Stimulated activated naive CD8-positive, alpha-beta T cell treated with anti-CD3 and anti-CD28 coated beads, Interleukin-15, Interleukin-2, amounts not matched to agents 100 U/mL and 50 U/mL, for 24 hours (primary cell): ENCODE measurements at regions not wholly inside any gene's neighbourhood (a gene's known extent, or its start where the extent isn't known, plus 50 kb on each side); places are given as distances from the start of the nearest gene placed in this dataset.
A peak's percentile ranks its signal among the peaks of the same experiment; 100 is the strongest.
"Not testable (repeated sequence)": the region's sequence is repeated elsewhere in the genome, so short reads cannot be mapped to it uniquely, and the experiment has no call there.

ENCODE experiments used
- ATAC-seq: fragments of 150-1000 bp; cut with Tn5 transposase; one replicate; pipeline ENCODE4 v1.10.0; 2021
- DNase-seq: peaks from one replicate; pipeline ENCODE4 v3.0.0; 2021

GRCh38 chr5:155508673-155509072 is 495.1 kb downstream of the KIF4B start:
- no peak for DNase-seq
- no peak for ATAC-seq

- DNase-seq, result no peak
- no peak for ATAC-seq
Measured at GRCh38 chr5:155512329-155512728, 498.8 kb downstream of the KIF4B start.

DNA sequence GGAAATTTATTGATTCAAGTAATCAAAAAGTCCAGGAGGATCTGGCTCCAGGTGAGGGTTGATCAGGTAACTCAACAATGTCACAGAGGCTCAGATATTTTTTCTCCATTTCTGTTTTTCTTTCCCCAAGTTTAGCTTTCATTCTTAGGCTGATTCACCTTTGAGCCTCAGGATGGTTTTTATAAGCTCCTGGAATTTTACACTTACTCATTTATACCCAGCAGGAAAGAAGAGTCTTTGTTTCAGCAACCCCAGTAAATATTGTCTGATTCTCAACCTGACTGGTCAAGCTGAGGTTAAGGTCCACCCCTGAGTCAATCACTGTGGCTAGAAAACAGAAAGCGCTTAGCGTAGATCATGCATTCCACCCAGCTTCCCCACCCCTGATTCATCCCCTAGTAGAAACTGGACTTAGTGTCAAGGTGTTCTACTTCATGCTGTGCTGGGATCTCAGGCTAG is 500.6 kb downstream of the KIF4B start:
- no peak for ATAC-seq
- DNase-seq, result no peak

DNA sequence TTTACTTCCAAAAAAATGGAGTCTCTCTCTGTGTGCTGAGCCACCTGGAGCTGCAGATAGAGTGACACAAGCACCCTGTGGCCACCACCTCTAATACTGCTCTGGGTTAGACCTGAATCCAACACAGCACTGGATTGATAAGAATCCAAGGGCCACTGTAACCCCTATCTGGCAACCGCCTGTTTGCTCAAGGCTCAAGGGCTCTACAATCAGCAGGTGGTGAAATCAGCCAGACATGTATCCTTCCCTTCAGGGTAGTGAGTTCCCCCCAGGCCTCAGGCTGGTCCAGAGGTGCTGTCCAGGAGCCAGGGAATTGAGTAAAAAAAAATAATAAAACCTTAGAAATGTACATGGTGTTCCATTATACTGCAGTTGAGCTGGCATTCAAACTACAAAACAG is 509.0 kb downstream of the KIF4B start:
- DNase-seq, result no peak
- no peak for ATAC-seq

- ATAC-seq (no peak), DNase-seq (no peak)
Measured at GRCh38 chr5:155529362-155529761, 515.8 kb downstream of the KIF4B start.

DNA sequence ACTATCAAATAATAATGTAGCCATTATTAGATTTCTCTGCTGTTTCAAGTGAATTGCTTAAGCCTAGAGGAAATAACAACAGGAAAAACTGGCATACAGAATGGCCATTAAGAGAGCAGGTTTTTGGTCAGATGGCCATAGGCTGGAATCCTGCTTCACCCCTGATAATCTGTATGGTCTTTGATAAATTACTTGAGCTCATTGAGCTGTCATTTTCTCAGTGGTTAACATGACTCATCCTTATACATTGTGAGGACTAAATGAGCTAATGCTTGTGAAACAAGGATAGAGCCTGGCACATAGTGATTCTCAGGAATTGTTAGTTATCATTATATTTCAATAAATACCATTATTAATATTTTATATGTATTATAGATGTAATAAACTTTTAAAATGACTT is 516.5 kb downstream of the KIF4B start:
- no peak for DNase-seq
- no peak for ATAC-seq

DNA sequence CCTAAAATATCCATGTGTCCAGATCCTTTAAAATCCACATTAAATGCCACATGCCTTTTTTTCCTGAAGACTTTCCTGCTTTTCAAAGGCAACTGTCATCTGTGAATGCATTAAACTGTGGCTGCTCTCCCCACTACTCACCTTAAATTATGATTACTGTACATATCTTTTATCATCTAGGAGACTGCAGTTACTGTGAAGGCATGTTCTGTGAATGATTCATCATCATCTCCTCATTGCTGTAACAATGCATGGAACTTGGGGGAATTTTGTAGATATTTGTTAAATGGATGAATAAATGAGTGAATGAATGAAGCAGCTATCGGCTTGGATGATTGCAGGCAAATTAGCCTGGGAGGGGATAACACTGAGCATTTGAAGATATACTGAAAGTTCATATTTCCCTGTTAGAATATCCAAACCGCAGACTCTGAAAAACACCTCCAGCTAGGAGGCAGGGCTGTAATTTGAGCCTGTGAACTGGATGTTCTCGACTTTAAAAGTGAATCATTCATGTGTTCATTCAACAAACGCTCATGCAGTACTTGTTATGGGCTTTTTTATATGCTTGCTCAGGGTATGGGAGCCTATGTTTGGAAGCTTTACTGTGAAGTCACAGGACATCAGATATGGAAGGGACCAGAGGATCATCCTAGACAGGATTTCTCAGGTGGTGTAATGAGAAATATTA is 519.2 kb downstream of the KIF4B start:
- ATAC-seq (no peak), DNase-seq (no peak)

GRCh38 chr5:155540000-155540595 is 526.5 kb downstream of the KIF4B start:
- DNase-seq (no peak), ATAC-seq (no peak)

- no peak for DNase-seq
- no peak for ATAC-seq
Measured at GRCh38 chr5:155546075-155546474, 532.5 kb downstream of the KIF4B start.

DNA sequence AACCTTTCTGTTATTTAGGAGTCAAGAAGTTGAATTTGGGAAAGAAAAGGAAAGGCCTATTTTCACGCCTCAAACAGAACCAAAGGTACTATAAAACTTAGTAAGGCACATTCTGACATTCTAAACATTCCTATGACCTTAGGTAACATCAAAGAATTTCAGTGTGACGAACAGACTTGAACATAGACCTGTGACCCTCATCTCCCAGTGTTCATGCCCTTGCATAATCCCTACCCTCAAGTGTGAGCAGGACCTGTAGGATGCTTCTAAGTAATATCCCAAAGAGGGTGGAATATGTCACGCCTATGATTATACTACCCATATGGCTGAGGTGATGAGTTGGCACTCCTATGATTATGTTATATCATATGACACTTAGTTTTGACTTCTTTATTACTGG is 540.9 kb downstream of the KIF4B start:
- DNase-seq (no peak), ATAC-seq (no peak)

- no peak for ATAC-seq
- DNase-seq, result no peak
Measured at GRCh38 chr5:155556222-155556621, 542.7 kb downstream of the KIF4B start.

GRCh38 chr5:155556700-155557099 is 543.1 kb downstream of the KIF4B start:
- ATAC-seq, result no peak
- no peak for DNase-seq

DNA sequence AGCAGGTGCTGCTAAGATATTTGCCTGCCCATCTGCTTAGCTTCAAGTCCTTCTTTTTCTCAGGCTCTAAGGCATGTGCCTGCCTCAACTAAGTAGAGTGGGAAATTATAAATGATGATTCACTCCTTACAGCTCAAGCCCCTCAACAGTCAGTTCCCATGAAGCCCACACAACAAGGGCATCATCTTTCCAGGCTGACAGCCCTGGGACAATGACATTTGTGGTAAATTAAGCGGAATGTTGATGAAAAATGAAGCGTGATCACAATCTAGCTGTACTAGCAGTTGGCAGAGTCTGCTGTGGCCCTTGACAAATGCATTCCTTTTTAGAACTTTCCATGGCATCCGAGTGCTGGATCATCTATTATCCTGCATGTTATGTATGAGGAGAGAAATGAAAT is 548.6 kb downstream of the KIF4B start:
- no peak for ATAC-seq

GRCh38 chr5:155564541-155564940 is 551.0 kb downstream of the KIF4B start:
- no peak for ATAC-seq
- DNase-seq, result no peak

More for the DNA sequence above, 548.6 kb downstream of the KIF4B start:
- no peak for DNase-seq

DNA sequence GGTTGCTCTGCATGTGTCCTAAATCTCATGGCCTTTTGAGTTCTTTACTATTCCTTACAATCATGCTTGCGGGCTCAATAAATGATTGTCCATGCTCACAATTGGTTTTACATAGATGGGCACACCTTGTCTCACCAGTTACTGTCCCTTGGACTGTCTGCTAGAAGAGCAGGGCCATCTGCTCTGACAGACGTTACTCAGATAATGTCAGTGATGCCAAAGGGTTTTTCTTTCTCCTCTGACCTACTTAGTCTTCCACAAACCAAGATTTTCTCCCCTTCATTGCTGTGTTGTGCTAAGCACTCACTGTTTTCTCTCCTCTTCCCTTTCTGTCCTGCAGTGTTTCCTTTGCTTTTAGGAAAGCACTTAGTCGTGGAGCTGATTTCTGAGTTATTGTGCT is 562.3 kb downstream of the KIF4B start:
- DNase-seq, result no peak
- ATAC-seq, result no peak

- ATAC-seq, DNase-seq: not testable (repeated sequence)
Measured at GRCh38 chr5:155586808-155587207, 573.3 kb downstream of the KIF4B start.

DNA sequence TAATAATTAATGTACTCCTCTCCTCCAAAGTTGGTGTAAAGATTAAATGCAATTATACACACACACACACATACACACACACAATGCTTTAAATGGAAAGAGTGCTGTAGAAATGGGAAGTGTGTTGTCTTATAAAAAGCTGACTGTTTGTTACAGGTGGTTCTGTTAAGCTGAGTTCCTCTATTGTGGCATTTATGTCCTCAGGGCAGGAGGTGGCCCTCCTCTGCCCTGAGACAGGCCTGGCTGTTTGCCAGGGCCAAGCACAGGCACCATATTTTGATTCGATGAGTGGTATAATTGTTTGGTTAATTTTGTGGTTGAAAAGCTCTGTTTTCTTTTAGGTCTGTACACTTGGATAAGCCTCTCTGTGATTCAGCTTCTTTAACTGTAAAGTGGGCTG is 573.9 kb downstream of the KIF4B start:
- DNase-seq, result no peak
- ATAC-seq, result no peak

DNA sequence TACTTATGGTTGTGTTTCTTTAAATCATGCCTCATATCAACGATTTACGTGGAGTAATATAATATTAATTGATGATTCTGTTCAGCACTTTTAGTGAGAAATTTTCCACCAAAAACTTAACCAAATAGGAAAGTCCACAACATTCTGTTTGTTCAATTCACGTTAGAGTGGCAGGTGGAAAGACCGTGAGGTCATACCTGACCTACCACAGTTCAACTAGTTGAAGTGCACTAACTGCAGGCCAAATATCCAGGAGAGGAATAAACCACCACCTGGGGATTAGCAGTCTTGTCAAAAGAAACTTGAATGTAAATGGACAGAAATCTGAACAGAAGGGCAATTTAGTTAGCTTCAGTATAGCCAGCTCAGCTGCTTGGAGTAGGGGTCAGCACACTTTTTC is 577.7 kb downstream of the KIF4B start:
- no peak for ATAC-seq
- DNase-seq, result no peak

GRCh38 chr5:155594270-155594669 is 580.7 kb downstream of the KIF4B start:
- no peak for ATAC-seq
- no peak for DNase-seq

- DNase-seq (no peak), ATAC-seq (no peak)
Measured at GRCh38 chr5:155595791-155596190, 582.2 kb downstream of the KIF4B start.

GRCh38 chr5:155598552-155598951 is 585.0 kb downstream of the KIF4B start:
- no peak for DNase-seq
- no peak for ATAC-seq

- DNase-seq (no peak), ATAC-seq (no peak)
Measured at GRCh38 chr5:155605920-155606319, 592.4 kb downstream of the KIF4B start.

- ATAC-seq, result peak; percentile 49
Measured at GRCh38 chr5:155616779-155617392, 603.3 kb downstream of the KIF4B start.

DNA sequence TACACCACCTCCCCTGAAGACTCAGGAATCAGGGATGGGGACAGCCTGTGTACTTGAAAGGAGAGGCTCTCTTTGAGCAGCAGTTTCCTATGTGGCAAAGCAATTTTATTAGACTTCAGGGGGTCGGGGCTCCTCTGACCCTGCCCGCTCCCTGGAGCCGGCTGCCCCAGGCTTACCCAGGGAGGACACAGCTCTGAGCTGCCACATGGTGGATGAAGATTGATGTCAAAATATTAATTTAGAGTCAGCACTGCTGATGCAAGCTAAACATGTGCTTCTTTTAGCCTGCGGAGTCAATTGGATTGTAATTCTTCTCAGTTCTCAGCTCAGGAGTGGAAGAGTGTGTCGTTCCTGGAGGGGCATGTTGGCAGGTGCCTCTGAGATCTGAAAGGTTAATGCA is 606.1 kb downstream of the KIF4B start:
- no peak for ATAC-seq
- no peak for DNase-seq

More at GRCh38 chr5:155616779-155617392, 603.3 kb downstream of the KIF4B start:
- DNase-seq, result peak; percentile 58
